Activated CD4-positive, alpha-beta T cell treated with anti-CD3 and anti-CD28 coated beads for 1 hour (primary cell): ENCODE measurements at regions not wholly inside any gene's neighbourhood (a gene's known extent, or its start where the extent isn't known, plus 50 kb on each side); places are given as distances from the start of the nearest gene placed in this dataset.

ENCODE experiments used
- DNase-seq: peaks from one replicate; pipeline ENCODE4 v3.0.0-alpha.2; 2020

DNA sequence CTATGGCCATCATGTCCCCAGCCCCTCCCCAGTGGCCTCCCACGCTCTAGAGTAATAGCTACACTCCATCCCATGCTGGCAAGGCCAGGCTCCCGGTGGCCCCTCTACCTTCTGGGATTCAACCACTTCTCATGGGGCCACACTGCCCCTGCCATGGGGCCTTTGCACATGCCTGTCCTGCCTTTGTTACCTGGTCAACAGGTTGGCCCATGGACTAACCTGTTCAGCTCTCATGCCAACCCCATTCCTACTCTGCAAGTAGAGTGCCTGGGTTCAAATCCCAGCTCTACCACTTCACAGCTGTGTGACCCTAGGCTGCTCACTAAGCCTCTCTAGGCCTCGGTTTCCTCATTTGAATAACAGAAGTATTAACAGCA is 98.5 kb downstream of the RFLNA start:
- no peak for DNase-seq

- DNase-seq: no peak
Measured at GRCh38 chr12:124392667-124393413, 97.9 kb downstream of the RFLNA start.

- no peak for DNase-seq
Measured at GRCh38 chr12:124392271-124392666, 97.4 kb downstream of the RFLNA start.

DNA sequence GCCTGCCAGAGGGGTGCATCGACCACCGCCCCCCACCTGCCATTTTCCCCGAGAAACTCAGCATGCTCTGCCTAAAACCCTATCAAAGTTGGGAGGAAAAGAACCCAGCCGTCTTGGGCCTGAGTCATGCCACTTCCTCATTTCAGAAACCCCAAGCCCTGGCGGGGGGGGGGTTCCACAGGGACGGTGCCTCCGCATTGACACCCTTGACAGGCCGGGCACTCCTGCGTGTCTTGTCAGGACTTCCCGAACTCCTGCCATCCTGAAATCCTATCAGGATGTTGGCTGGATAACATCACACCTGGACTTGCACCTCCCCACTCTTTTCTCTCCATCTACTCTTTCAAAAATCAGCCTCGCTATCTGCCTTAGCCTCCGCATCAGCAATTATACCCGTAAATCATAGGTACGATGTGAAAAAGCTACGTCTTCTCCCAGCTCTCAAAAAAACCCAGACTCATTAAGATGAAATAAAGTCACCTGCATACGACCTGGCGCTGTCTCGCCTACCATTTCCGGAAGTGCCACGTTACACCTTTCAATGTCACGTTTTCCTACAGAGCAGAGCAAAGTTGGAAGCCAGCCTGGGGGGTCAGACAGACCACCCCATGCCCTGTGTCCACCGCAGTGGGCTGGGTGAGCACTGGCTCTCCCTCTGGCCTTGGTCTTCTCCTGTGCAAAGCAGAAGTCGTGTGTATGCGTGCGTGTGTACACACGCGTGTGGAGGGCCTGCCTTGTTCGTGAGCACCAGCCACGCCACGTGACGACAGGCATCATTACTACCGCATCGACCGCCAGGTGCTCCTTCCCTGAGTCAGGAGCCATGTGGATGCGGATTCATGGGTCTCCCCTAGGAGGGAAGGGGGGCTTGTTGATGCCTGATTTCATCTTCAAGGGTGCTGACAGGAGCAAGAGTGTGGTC is 96.7 kb downstream of the RFLNA start:
- DNase-seq: peak; percentile 34

DNA sequence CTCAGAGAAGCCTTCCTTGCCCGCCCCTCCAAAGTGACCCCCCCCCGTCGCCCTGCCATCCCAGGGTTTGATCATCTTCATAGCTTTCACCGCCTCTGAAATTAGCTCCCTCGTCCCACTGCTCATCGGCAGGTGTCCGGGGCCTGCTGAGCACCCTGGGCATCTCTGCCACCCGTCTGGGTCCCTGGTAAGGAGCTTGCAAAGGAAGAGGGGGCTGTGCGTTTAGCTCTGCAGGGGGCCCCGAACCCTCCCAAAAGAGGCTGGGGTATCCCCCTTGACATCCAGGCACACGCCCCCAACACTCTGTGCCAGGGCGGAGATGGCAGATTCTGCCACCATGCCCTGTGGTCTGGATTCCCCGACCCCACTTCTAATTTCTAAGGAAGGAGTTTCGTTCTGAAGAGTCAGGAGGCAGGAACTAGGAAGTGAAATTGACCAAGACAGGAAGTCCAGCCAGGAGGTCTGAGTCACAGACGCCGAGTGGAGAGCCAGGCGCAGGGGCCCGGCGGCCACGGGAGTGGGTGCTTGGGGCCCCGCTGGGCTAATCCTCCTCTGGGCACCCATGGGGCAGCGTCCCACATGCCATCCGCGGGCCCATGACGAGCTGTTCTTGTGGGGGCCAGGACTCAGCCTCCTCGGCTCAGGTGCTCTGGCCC is 95.7 kb downstream of the RFLNA start:
- no peak for DNase-seq

GRCh38 chr12:124389725-124390441 is 95.0 kb downstream of the RFLNA start:
- DNase-seq: no peak

- DNase-seq: peak; percentile 41
Measured at GRCh38 chr12:124389138-124389724, 94.3 kb downstream of the RFLNA start.

DNA sequence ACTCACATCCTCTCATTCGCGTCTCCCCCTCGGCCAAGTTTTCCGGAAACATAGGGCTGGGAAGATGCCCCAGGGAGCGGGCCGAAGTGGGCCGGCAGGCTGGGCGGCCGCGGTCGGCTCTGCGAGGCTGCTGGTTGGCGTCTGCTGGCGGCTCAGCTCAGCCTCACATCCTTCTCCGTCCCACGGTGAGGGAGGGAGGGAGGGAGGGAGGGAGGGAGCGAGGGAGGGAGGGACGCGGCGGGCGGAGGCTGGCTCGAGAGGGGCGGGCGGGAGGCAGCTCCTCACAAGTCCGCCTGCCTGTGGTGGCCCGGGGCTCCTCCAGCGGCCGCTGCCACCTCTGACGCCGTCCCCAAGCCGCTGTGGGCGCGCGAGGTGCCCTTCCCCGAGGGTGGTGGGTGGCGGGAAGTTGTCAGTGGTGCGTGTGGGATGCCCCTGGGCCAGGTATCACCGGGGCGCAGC is 93.8 kb downstream of the RFLNA start:
- no peak for DNase-seq

DNA sequence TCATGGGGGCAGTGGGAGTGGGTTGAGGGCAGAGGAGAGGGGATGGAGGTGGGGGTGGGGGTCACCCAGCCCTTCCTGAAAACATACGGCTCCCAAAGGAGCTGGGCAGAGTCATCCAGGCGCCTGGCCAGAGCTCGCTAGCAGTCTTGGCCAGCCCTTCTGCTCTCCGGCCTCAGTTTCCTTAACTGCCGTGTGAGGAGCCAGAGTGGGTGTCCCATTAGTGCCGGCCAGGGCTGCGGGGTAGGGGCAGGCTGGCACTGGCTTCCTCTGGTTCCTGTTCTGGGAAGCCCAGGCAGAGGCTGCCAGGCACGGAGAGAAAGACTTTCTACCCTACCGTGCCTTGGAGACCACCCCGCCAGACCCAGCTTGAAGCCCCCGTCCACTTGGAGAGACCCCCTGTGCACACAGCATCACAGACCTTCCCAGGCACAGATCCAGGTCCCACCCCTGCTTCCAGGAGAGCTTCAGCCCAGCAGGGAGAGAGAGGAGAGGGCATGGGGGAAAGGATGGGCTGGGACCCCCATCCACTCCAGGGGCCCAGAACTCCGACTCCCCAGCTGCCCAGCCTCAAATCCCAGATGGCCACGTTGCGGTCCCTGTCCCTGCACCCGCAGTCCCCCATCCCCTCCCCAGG is 93.3 kb downstream of the RFLNA start:
- no peak for DNase-seq

- DNase-seq: no peak
Measured at GRCh38 chr12:124387528-124387911, 92.6 kb downstream of the RFLNA start.

GRCh38 chr12:124386661-124387527 is 92.0 kb downstream of the RFLNA start:
- no peak for DNase-seq

GRCh38 chr12:124386059-124386458 is 91.2 kb downstream of the RFLNA start:
- DNase-seq: no peak

DNA sequence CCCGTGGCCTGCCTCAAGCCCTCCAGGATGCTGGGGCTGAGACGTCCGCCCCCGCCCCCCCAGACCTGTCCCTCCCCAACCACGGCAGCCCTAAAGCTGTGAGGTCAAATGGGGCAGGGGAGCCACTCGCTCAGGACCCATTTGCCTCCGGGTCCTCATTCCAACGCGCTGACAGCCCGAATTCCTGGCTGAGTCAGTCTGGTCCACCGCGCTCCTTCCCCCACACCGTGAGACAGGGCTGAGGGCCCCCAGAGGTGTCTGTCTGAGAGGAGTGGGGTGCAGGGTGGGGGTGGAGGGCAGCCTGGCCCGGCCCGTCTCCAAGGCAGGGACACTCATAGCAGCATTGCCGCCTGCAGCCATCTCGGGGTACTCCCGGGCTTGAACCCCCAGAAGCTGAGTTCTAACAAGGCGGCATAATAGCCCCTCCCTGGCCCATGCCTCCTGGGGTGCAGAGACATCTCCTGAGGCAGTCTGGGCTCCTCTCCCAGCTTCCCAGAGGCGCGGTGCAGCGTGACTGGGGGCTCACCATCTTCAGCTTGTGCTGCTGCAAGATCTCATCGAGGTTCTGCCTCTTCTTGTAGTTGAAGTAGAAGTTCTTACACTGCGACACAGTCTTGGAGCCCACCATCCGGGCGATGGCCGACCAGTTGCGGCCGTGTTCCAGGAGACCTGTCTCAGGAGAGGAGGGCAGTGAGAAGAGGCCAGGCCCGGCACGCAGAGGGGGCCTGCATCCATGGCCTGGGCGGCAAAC is 90.5 kb downstream of the RFLNA start:
- no peak for DNase-seq

- no peak for DNase-seq
Measured at GRCh38 chr12:124384299-124384894, 89.5 kb downstream of the RFLNA start.

DNA sequence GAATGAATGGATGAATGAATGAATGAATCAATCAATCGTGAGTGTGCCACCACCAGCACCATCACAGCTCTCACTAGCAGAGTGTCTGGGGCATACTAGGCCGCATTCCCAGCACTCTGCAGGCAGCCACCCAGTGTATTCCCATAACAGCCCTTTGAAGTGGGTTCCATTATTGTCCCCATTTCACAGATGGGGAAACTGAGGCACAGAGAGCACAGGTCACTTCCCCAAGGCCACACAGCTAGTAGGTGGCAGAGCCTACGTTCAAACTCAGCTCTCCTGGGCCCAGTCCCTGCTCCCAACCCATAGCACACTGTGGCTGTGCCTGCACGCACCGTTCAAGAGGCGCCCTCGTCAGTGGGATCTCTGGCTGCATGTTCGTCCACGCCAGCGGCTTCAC is 88.1 kb downstream of the RFLNA start:
- DNase-seq: no peak

DNA sequence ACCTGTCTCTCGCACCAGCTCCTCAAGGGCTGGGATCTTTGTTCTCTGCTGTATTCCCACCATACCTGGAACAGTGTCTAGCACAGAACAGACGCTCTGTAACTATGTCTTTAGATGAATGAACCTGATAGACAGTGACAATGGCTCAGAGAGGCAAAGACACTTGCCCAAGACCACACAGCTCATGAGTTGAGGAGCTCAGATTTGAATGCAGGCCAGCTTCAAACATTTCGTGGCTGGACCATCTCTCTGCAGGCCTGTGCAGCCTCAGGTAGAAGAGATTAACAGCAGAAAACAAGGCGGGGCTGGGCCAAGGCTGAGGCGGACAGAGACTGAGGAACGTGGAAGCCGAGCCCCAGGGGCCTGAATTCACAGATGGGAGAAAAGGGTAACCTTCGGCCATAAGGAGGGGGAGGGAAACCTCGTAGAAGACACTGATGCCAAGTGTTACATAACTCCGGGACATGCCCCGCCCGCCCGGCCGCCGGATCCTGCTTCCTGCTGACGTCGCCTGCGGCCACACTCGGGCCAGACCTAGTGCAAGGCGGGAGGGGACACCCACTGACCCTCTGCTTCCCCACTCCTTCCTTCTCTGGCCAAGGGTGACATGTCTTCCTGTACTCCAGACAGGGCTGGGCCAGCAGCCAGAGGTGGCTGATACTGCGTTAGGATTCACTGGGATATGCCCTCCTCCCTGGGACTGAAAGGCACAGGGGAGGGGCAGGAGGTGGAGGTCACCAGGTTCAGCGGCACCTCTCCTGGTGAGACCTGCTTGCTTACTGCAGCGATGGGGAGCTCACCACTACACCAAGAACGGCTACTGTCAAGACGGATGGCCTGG is 86.8 kb downstream of the RFLNA start:
- no peak for DNase-seq

DNA sequence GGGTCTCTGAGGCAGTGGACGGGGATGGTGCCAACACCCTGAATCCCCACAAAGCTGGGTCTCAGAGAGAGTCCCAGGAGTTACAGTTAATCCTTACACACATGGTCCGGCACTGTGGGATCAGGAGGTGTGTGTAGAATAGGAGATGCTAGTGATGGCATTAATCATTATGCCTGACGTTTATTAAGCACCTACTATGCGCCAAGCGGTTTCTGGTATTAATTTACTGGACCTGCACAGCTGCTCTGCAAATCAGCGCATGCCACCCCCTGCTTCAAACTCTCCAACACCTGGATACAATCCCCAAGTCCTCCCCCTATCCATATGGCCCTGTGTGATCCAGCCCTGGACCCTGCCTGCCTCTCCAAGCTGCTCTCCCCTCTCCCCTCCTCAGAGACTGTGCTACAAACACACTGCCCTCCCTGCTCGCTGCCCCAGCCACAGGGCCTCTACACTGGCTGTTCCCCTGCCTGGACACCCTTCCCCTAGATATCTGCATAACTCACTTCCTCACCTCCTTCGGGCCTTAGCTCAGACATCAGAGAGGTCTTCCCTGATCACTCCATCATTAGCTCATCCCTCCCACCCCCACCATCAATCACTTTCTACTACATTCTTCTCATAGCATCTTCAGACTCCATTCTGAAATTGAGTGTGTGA is 86.0 kb downstream of the RFLNA start:
- DNase-seq: no peak
